CD8-positive, alpha-beta memory T cell (primary cell): ENCODE measurements at regions not wholly inside any gene's neighbourhood (a gene's known extent, or its start where the extent isn't known, plus 50 kb on each side); places are given as distances from the start of the nearest gene placed in this dataset.
"Not testable (repeated sequence)": the region's sequence is repeated elsewhere in the genome, so short reads cannot be mapped to it uniquely, and the experiment has no call there.

ENCODE experiments used
- CTCF ChIA-PET: fragments of 350-600 bp; sonication (Branson Sonifier 250); formaldehyde crosslinking; loops from one replicate; lab custom pipeline; 2021; ENCODE audit warnings: antibody characterized with exemption; lab: Charles Lee
- POLR2A ChIA-PET: fragments of 350-600 bp; sonication (Branson Sonifier 250); formaldehyde crosslinking; loops from one replicate; lab custom pipeline; 2021; ENCODE audit warnings: antibody characterized with exemption; lab: Charles Lee
- DNase-seq, 5 donors: peaks; one replicate each; pipeline versions ENCODE4 v3.0.0 to v3.0.0-alpha.2; 2020 to 2022; ENCODE audit warnings: mixed read lengths in 1 of 5
- H3K27ac ChIP-seq: one replicate; pipeline ENCODE4 v1.7.0; 2013; ENCODE audit warnings: low read depth, mild to moderate bottlenecking, low read length, moderate library complexity
- H3K27me3 ChIP-seq: 2 replicates; pipeline ENCODE4 v1.7.0; 2013; ENCODE audit warnings: low read length, mild to moderate bottlenecking; ENCODE audit not compliant: insufficient read depth, poor library complexity, severe bottlenecking
- H3K36me3 ChIP-seq: 2 replicates; pipeline ENCODE4 v1.7.0; 2013; ENCODE audit warnings: mild to moderate bottlenecking, low read length, moderate library complexity; ENCODE audit not compliant: insufficient read depth
- H3K4me1 ChIP-seq: 2 replicates; pipeline ENCODE4 v1.7.0; 2013; ENCODE audit warnings: mild to moderate bottlenecking, low read length, moderate library complexity; ENCODE audit not compliant: insufficient read depth
- H3K4me3 ChIP-seq: 2 replicates; pipeline ENCODE4 v1.7.0; 2013; ENCODE audit warnings: mild to moderate bottlenecking, low read length
- H3K9me3 ChIP-seq: 2 replicates; pipeline ENCODE4 v1.7.0; 2013; ENCODE audit warnings: mild to moderate bottlenecking, low read length
- H3K27ac Mint-ChIP-seq, 8 donors: one replicate each; pipeline ENCODE4 v1.8.0; 2020 to 2021; ENCODE audit warnings: mixed read lengths in 8 of 8, mild to moderate bottlenecking in 6 of 8, inconsistent platforms in 3 of 8, moderate library complexity in 3 of 8
- H3K27me3 Mint-ChIP-seq, 2 donors: one replicate each; pipeline ENCODE4 v1.8.0; 2020 to 2021; ENCODE audit warnings: mixed read lengths in 2 of 2, mild to moderate bottlenecking in 1 of 2, moderate library complexity in 1 of 2
- H3K36me3 Mint-ChIP-seq, 3 donors: one replicate each; pipeline ENCODE4 v1.8.0; 2020 to 2021; ENCODE audit warnings: mixed read lengths in 3 of 3, inconsistent platforms in 1 of 3, mild to moderate bottlenecking in 1 of 3
- H3K4me1 Mint-ChIP-seq, 3 donors: one replicate each; pipeline ENCODE4 v1.8.0; 2020 to 2021; ENCODE audit warnings: mixed read lengths in 3 of 3, inconsistent platforms in 1 of 3, mild to moderate bottlenecking in 1 of 3
- H3K4me3 Mint-ChIP-seq, 7 donors: one replicate each; pipeline ENCODE4 v1.8.0; 2020 to 2021; ENCODE audit warnings: mixed read lengths in 7 of 7, mild to moderate bottlenecking in 6 of 7, moderate library complexity in 4 of 7, inconsistent platforms in 2 of 7
- H3K9me3 Mint-ChIP-seq, 5 donors: one replicate each; pipeline ENCODE4 v1.8.0; 2020 to 2022; ENCODE audit warnings: mixed read lengths in 5 of 5, mild to moderate bottlenecking in 3 of 5, moderate library complexity in 2 of 5, inconsistent platforms in 1 of 5

DNA sequence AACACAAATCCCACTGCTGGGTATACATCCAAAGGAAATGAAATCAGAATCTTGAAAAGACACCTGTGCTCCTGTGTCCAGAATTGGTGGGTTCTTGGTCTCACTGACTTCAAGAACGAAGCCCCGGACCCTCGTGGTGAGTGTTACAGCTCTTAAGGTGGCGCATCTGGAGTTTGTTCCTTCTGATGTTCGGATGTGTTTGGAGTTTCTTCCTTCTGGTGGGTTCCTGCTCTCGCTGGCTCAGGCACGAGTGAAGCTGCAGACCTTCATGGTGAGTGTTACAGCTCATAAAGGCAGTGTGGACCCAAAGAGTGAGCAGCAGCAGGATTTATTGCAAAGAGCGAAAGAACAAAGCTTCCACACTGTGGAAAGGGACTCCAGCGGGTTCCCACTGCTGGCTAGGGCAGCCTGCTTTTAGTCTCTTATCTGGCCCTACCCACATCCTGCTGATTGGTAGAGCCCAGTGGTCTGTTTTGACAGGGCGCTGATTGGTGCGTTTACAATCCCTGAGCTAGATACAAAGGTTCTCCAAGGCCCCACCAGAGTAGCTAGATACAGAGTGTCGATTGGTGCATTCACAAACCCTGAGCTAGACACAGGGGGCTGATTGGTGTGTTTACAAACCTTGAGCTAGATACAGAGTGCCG, 80.0 kb upstream of the RGPD4 start:
- H3K36me3 Mint-ChIP-seq, H3K27ac Mint-ChIP-seq: not testable (repeated sequence)

DNA sequence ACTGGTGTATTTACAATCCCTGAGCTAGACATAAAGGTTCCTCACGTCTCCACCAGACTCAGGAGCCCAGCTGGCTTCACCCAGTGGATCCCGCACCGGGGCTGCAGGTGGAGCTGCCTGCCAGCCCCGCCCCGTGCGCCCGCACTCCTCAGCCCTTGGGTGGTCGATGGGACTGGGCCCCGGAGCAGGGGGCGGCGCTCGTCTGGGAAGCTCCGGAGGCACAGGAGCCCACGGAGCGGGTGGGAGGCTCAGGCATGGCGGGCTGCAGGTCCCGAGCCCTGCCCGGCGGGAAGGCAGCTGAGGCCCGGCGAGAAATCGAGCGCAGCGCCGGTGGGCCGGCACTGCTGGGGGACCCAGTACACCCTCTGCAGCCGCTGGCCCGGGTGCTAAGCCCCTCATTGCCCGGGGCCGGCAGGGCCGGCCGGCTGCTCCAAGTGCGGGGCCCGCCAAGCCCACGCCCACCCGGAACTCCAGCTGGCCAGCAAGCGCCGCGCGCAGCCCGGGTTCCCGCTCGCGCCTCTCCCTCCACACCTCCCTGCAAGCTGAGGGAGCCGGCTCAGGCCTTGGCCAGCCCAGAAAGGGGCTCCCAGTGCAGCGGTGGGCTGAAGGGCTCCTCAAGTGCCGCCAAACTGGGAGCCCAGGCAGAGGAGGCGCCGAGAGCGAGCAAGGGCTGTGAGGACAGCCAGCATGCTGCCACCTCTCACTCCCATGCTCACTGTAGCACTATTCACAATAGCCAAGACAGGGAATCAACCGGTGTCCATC, 79.3 kb upstream of the RGPD4 start:
- H3K4me1 ChIP-seq, H3K27ac Mint-ChIP-seq, H3K4me3 Mint-ChIP-seq, DNase-seq, H3K36me3 ChIP-seq, H3K4me1 Mint-ChIP-seq, H3K9me3 Mint-ChIP-seq, H3K9me3 ChIP-seq, H3K27me3 ChIP-seq, H3K36me3 Mint-ChIP-seq, H3K27me3 Mint-ChIP-seq, CTCF ChIA-PET, POLR2A ChIA-PET, H3K4me3 ChIP-seq: not testable (repeated sequence)
- H3K27ac ChIP-seq = peak overlapping the region; percentile 54

More for the DNA sequence above, 80.0 kb upstream of the RGPD4 start:
- H3K27me3 Mint-ChIP-seq, H3K4me3 Mint-ChIP-seq, H3K27me3 ChIP-seq, POLR2A ChIA-PET, H3K36me3 ChIP-seq, H3K4me1 Mint-ChIP-seq, DNase-seq, H3K4me3 ChIP-seq, CTCF ChIA-PET, H3K4me1 ChIP-seq, H3K9me3 ChIP-seq, H3K9me3 Mint-ChIP-seq: not testable (repeated sequence)
- peak overlapping the region; percentile 54 for H3K27ac ChIP-seq

DNA sequence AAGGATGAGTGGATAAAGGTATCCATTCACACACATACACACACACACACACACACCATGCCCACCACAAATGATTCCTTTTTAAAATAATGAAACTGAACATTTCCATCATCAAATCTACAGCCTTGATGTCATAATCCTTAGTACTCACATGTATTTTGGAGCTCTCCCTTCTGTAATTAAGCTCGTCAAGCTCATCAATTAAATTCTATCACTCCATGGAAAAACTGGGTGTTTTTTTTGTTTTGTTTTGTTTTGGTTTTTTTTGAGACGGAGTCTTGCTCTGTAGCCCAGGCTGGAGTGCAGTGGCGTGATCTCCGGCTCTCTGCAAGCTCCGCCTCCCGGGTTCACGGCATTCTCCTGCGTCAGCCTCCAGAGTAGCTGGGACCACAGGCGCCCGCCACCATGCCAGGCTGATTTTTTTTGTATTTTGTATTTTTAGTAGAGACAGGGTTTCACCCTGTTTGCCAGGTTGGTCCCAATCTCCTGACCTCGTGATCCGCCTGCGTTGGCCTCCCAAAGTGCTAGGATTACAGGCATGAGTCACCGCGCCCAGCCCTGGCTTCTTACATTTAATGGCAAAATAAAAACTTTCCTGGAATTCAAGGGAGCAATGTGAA, 78.6 kb upstream of the RGPD4 start:
- DNase-seq = no peak
- no peaks in the 10 kb centered on the region for H3K9me3 ChIP-seq
- no peaks in the 10 kb centered on the region for H3K4me1 ChIP-seq
- no peak overlapping the region for H3K4me3 Mint-ChIP-seq
- no peak overlapping the region for H3K4me3 ChIP-seq
- no peaks in the 10 kb centered on the region for H3K27me3 ChIP-seq
- no peaks in the 10 kb centered on the region for H3K36me3 ChIP-seq
- no peak overlapping the region for H3K27ac Mint-ChIP-seq
- no peaks in the 10 kb centered on the region for H3K27me3 Mint-ChIP-seq
- CTCF ChIA-PET = no interaction called here
- POLR2A ChIA-PET = no interaction called here
- peaks cover 0 to 7% (median 3%) of the 10 kb centered on the region in 5 donors for H3K9me3 Mint-ChIP-seq
- H3K27ac ChIP-seq = peak overlapping the region; percentile 54
- H3K36me3 Mint-ChIP-seq = no peaks in the 10 kb centered on the region
- no peaks in the 10 kb centered on the region for H3K4me1 Mint-ChIP-seq

DNA sequence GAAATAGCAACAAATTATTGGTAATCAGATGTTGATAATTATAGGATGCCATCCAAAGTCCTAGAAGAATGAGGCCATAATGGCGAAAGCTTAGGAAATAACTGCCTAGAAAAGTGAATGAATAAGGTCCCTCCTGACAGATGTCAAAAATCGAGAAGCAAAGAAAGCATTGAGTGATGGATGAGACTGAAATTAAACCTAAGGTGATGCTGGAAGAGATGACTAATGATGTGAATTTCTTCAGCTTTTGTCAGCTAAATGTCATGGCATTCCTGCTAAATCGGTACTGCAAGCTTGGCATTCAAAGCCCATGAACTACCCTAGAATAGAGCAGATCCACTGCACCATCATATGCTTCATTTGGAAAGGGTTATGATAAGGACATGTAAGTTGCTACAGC, 74.8 kb upstream of the RGPD4 start:
- POLR2A ChIA-PET = no interaction called here

DNA sequence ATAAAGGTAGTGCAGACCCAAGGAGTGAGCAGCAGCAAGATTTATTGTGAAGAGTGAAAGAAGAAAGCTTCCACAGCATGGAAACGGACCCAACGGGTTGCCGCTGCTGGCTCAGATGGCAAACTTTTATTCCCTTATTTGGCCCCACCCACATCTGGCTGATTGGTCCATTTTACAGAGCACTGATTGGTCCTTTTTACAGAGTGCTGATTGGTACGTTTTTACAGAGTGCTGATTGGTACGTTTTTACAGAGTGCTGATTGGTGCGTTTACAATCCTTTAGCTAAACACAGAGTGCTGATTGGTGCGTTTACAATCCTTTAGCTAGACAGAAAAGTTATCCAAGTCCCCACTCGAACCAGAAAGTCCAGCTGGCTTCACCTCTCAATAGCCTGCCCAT, 72.9 kb upstream of the RGPD4 start:
- H3K27me3 Mint-ChIP-seq, H3K27ac Mint-ChIP-seq, H3K36me3 Mint-ChIP-seq, POLR2A ChIA-PET, H3K27me3 ChIP-seq, H3K36me3 ChIP-seq, H3K9me3 Mint-ChIP-seq, H3K27ac ChIP-seq, H3K4me3 ChIP-seq, H3K4me1 Mint-ChIP-seq, H3K4me1 ChIP-seq, H3K4me3 Mint-ChIP-seq, H3K9me3 ChIP-seq, CTCF ChIA-PET, DNase-seq: not testable (repeated sequence)

More for the DNA sequence above, 74.8 kb upstream of the RGPD4 start:
- Histone ChIP-seq H3K4me1 (no peaks in the 10 kb centered on the region), H3K27ac (no peak overlapping the region), H3K27me3 (no peaks in the 10 kb centered on the region), H3K36me3 (no peaks in the 10 kb centered on the region), H3K4me3 (no peak overlapping the region), H3K9me3 (no peaks in the 10 kb centered on the region)
- DNase-seq = no peak
- no peaks in the 10 kb centered on the region for H3K27me3 Mint-ChIP-seq
- CTCF ChIA-PET = no interaction called here
- no peak overlapping the region for H3K27ac Mint-ChIP-seq
- no peaks in the 10 kb centered on the region for H3K4me1 Mint-ChIP-seq
- peaks cover 0 to 7% (median 3%) of the 10 kb centered on the region in 5 donors for H3K9me3 Mint-ChIP-seq
- H3K36me3 Mint-ChIP-seq = no peaks in the 10 kb centered on the region
- no peak overlapping the region for H3K4me3 Mint-ChIP-seq

DNA sequence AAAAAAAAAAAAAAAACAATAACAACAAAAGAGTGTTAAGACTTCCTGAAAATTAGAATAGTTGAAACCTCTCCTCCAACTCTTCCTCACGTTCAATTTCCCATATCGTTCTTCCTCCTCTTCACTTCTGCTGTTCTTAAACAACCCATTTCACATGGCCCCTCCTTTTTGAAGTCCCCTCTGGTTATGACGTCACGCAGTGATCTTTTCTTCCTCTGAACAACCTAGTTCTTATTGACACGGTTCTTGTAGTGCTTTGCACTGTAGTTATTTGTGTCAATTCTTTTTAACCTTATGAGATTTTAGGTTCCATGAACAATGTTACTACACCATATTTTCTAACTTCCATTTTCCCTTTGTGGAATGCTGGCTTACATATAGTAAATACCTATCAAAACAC, 69.5 kb upstream of the RGPD4 start:
- no peaks in the 10 kb centered on the region for H3K9me3 ChIP-seq
- H3K27ac ChIP-seq = no peak overlapping the region
- Mint-ChIP-seq H3K27ac (no peak overlapping the region), H3K36me3 (no peaks in the 10 kb centered on the region), H3K27me3 (no peaks in the 10 kb centered on the region), H3K4me3 (no peak overlapping the region), H3K9me3 (peaks cover 1 to 9% (median 5%) of the 10 kb centered on the region in 5 donors), H3K4me1 (no peaks in the 10 kb centered on the region)
- DNase-seq = no peak
- ChIA-PET POLR2A (no interaction called here), CTCF (no interaction called here)
- no peaks in the 10 kb centered on the region for H3K36me3 ChIP-seq
- H3K4me3 ChIP-seq = no peak overlapping the region
- no peaks in the 10 kb centered on the region for H3K27me3 ChIP-seq
- H3K4me1 ChIP-seq = no peaks in the 10 kb centered on the region

DNA sequence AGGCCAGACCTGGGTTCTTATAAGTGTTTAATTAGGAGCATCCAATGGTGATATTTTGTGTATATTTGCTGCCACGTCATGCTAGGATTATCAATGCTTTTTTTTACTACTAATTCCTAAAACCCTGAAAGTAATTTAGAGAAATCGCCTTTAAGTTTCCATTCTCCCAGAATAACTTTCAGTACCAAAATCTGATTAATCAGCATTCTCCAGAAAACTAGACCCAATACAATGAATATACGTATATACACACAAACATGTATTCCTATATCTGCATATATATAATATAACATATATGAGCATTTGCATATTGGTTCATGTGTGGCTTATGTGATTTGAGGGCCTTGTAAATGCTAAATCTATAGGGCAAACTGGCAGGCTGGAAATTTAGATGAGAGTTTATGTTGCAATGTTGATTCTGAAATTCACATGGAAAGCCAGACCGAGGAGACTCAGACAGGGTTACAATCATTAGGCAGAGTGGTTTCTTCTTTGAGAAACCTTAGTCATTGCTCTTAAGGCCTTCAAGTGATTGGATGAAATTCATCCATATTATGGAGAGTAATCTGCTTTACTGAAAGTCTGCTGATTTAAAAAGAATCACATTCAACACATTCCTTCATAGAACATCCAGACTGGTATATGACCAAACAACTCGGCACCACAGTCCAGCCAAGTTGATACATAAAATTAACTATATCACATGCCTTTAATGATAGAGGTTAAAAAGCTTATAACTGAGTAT, 65.9 kb upstream of the RGPD4 start:
- Mint-ChIP-seq H3K4me3 (no peak overlapping the region), H3K9me3 (peaks cover 1 to 13% (median 3%) of the 10 kb centered on the region in 5 donors), H3K27ac (no peak overlapping the region), H3K27me3 (no peaks in the 10 kb centered on the region), H3K4me1 (no peaks in the 10 kb centered on the region), H3K36me3 (no peaks in the 10 kb centered on the region)
- Histone ChIP-seq H3K36me3 (no peaks in the 10 kb centered on the region), H3K27me3 (no peaks in the 10 kb centered on the region), H3K9me3 (no peaks in the 10 kb centered on the region), H3K27ac (no peak overlapping the region), H3K4me1 (no peaks in the 10 kb centered on the region), H3K4me3 (no peak overlapping the region)
- ChIA-PET POLR2A (no interaction called here), CTCF (no interaction called here)
- no peak for DNase-seq

DNA sequence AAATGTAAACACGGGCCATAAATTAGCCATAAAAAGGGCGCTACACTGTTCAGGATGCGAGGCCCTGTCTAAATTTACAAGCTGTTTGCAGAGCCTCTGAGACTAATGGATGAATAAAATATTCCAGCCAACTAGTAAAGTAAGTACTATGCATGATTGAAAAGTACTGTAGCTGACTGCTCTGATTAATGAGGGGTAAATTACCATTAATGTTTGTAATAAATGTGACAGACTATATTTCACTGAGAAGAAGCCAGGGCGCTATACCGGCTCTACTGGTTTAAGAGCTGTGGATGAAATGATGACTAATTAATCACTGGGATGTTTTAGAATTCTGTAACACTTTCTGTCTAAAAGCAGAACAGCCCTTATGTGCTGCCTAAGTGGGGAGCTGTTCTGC, 54.3 kb upstream of the RGPD4 start:
- no peaks in the 10 kb centered on the region for H3K9me3 ChIP-seq

More for the DNA sequence above, 54.3 kb upstream of the RGPD4 start:
- CTCF ChIA-PET = no interaction called here
- Mint-ChIP-seq H3K27ac (no peak overlapping the region), H3K4me3 (no peak overlapping the region), H3K9me3 (peaks cover 0 to 5% (median 0%) of the 10 kb centered on the region in 5 donors), H3K36me3 (no peaks in the 10 kb centered on the region), H3K4me1 (no peaks in the 10 kb centered on the region), H3K27me3 (peaks cover 0 to 3% of the 10 kb centered on the region in 2 donors)
- Histone ChIP-seq H3K4me3 (no peak overlapping the region), H3K27me3 (no peaks in the 10 kb centered on the region), H3K36me3 (no peaks in the 10 kb centered on the region), H3K4me1 (no peaks in the 10 kb centered on the region), H3K27ac (no peak overlapping the region)
- POLR2A ChIA-PET = no interaction called here
- no peak for DNase-seq
